ENCODE measurements at regions not wholly inside any gene's neighbourhood (a gene's known extent, or its start where the extent isn't known, plus 50 kb on each side); places are given as distances from the start of the nearest gene placed in this dataset.

- Histone ChIP-seq H3K27ac (ENCODE audit: low read length) (no peak overlapping the region), H3K4me2 (ENCODE audit: low read depth, low read length, poor library complexity, severe bottlenecking) (no peak overlapping the region), H3K4me1 (ENCODE audit: low read length) (no peaks in the 10 kb centered on the region), H3K36me3 (ENCODE audit: insufficient read depth, low read length) (no peaks in the 10 kb centered on the region), H3K27me3 (ENCODE audit: low read length) (no peaks in the 10 kb centered on the region), H3K4me3 (ENCODE audit: low read length) (no peak overlapping the region), H3K9me3 (ENCODE audit: low read length) (no peaks in the 10 kb centered on the region), H3K9ac (ENCODE audit: low read length) (no peak overlapping the region), H4K20me1 (ENCODE audit: insufficient read depth, low read depth, low read length) (no peaks in the 10 kb centered on the region), H2AFZ (ENCODE audit: low read length) (no peak overlapping the region), H3K9me2 (replicated peaks; ENCODE audit: insufficient read depth, low read length) (no peaks in the 10 kb centered on the region), H3K79me2 (ENCODE audit: low read length) (no peaks in the 10 kb centered on the region)
- no peak for DNase-seq
Measured at GRCh38 chr4:74610491-74610890, 165.6 kb downstream of the AREG start.

GRCh38 chr4:74612837-74613236, 167.9 kb downstream of the AREG start:
- H3K4me2 ChIP-seq (ENCODE audit: low read depth, low read length, poor library complexity, severe bottlenecking) = no peak overlapping the region
- no peak for DNase-seq
- H3K36me3 ChIP-seq (ENCODE audit: insufficient read depth, low read length) = no peaks in the 10 kb centered on the region
- H2AFZ ChIP-seq (ENCODE audit: low read length) = no peak overlapping the region
- H3K9ac ChIP-seq (ENCODE audit: low read length) = no peak overlapping the region
- H4K20me1 ChIP-seq (ENCODE audit: insufficient read depth, low read depth, low read length) = no peaks in the 10 kb centered on the region
- no peaks in the 10 kb centered on the region for H3K9me3 ChIP-seq (ENCODE audit: low read length)
- H3K4me1 ChIP-seq (ENCODE audit: low read length) = no peaks in the 10 kb centered on the region
- no peak overlapping the region for H3K4me3 ChIP-seq (ENCODE audit: low read length)
- no peak overlapping the region for H3K27ac ChIP-seq (ENCODE audit: low read length)
- H3K9me2 ChIP-seq (replicated peaks; ENCODE audit: insufficient read depth, low read length) = no peaks in the 10 kb centered on the region
- no peaks in the 10 kb centered on the region for H3K79me2 ChIP-seq (ENCODE audit: low read length)
- no peaks in the 10 kb centered on the region for H3K27me3 ChIP-seq (ENCODE audit: low read length)

GRCh38 chr4:74613266-74613665, 168.3 kb downstream of the AREG start:
- H2AFZ ChIP-seq (ENCODE audit: low read length) = no peak overlapping the region
- no peaks in the 10 kb centered on the region for H3K4me1 ChIP-seq (ENCODE audit: low read length)
- no peaks in the 10 kb centered on the region for H3K36me3 ChIP-seq (ENCODE audit: insufficient read depth, low read length)
- H3K9me3 ChIP-seq (ENCODE audit: low read length) = no peaks in the 10 kb centered on the region
- H3K27me3 ChIP-seq (ENCODE audit: low read length) = no peaks in the 10 kb centered on the region
- H3K9ac ChIP-seq (ENCODE audit: low read length) = no peak overlapping the region
- no peak for DNase-seq
- H3K79me2 ChIP-seq (ENCODE audit: low read length) = no peaks in the 10 kb centered on the region
- no peaks in the 10 kb centered on the region for H4K20me1 ChIP-seq (ENCODE audit: insufficient read depth, low read depth, low read length)
- no peak overlapping the region for H3K4me3 ChIP-seq (ENCODE audit: low read length)
- H3K4me2 ChIP-seq (ENCODE audit: low read depth, low read length, poor library complexity, severe bottlenecking) = no peak overlapping the region
- H3K9me2 ChIP-seq (replicated peaks; ENCODE audit: insufficient read depth, low read length) = no peaks in the 10 kb centered on the region
- no peak overlapping the region for H3K27ac ChIP-seq (ENCODE audit: low read length)

GRCh38 chr4:74615411-74615810, 170.5 kb downstream of the AREG start:
- Histone ChIP-seq H3K4me2 (ENCODE audit: low read depth, low read length, poor library complexity, severe bottlenecking) (no peak overlapping the region), H3K79me2 (ENCODE audit: low read length) (no peaks in the 10 kb centered on the region), H3K4me1 (ENCODE audit: low read length) (no peaks in the 10 kb centered on the region), H3K9ac (ENCODE audit: low read length) (no peak overlapping the region), H3K9me3 (ENCODE audit: low read length) (no peaks in the 10 kb centered on the region), H3K27ac (ENCODE audit: low read length) (no peak overlapping the region), H3K27me3 (ENCODE audit: low read length) (no peaks in the 10 kb centered on the region), H4K20me1 (ENCODE audit: insufficient read depth, low read depth, low read length) (no peaks in the 10 kb centered on the region), H3K9me2 (replicated peaks; ENCODE audit: insufficient read depth, low read length) (no peaks in the 10 kb centered on the region), H3K4me3 (ENCODE audit: low read length) (no peak overlapping the region), H2AFZ (ENCODE audit: low read length) (no peak overlapping the region), H3K36me3 (ENCODE audit: insufficient read depth, low read length) (no peaks in the 10 kb centered on the region)
- no peak for DNase-seq

- DNase-seq = no peak
- Histone ChIP-seq H2AFZ (ENCODE audit: low read length) (no peak overlapping the region), H3K9me2 (replicated peaks; ENCODE audit: insufficient read depth, low read length) (no peaks in the 10 kb centered on the region), H3K27ac (ENCODE audit: low read length) (no peak overlapping the region), H3K4me1 (ENCODE audit: low read length) (no peaks in the 10 kb centered on the region), H3K36me3 (ENCODE audit: insufficient read depth, low read length) (no peaks in the 10 kb centered on the region), H4K20me1 (ENCODE audit: insufficient read depth, low read depth, low read length) (no peaks in the 10 kb centered on the region), H3K9me3 (ENCODE audit: low read length) (no peaks in the 10 kb centered on the region), H3K4me2 (ENCODE audit: low read depth, low read length, poor library complexity, severe bottlenecking) (no peak overlapping the region), H3K79me2 (ENCODE audit: low read length) (no peaks in the 10 kb centered on the region), H3K27me3 (ENCODE audit: low read length) (no peaks in the 10 kb centered on the region), H3K4me3 (ENCODE audit: low read length) (no peak overlapping the region), H3K9ac (ENCODE audit: low read length) (no peak overlapping the region)
Measured at GRCh38 chr4:74618166-74618565, 173.2 kb downstream of the AREG start.

GRCh38 chr4:74618659-74619058, 173.7 kb downstream of the AREG start:
- Histone ChIP-seq H3K79me2 (ENCODE audit: low read length) (no peaks in the 10 kb centered on the region), H3K9ac (ENCODE audit: low read length) (no peak overlapping the region), H3K4me1 (ENCODE audit: low read length) (no peaks in the 10 kb centered on the region), H3K9me3 (ENCODE audit: low read length) (no peaks in the 10 kb centered on the region), H2AFZ (ENCODE audit: low read length) (no peak overlapping the region), H3K9me2 (replicated peaks; ENCODE audit: insufficient read depth, low read length) (no peaks in the 10 kb centered on the region), H3K27ac (ENCODE audit: low read length) (no peak overlapping the region), H3K27me3 (ENCODE audit: low read length) (no peaks in the 10 kb centered on the region), H3K4me2 (ENCODE audit: low read depth, low read length, poor library complexity, severe bottlenecking) (no peak overlapping the region), H3K4me3 (ENCODE audit: low read length) (no peak overlapping the region), H4K20me1 (ENCODE audit: insufficient read depth, low read depth, low read length) (no peaks in the 10 kb centered on the region), H3K36me3 (ENCODE audit: insufficient read depth, low read length) (no peaks in the 10 kb centered on the region)
- DNase-seq = no peak

- no peak overlapping the region for H2AFZ ChIP-seq (ENCODE audit: low read length)
- H3K27me3 ChIP-seq (ENCODE audit: low read length) = no peaks in the 10 kb centered on the region
- no peaks in the 10 kb centered on the region for H3K79me2 ChIP-seq (ENCODE audit: low read length)
- no peaks in the 10 kb centered on the region for H4K20me1 ChIP-seq (ENCODE audit: insufficient read depth, low read depth, low read length)
- no peak overlapping the region for H3K9ac ChIP-seq (ENCODE audit: low read length)
- no peaks in the 10 kb centered on the region for H3K9me2 ChIP-seq (replicated peaks; ENCODE audit: insufficient read depth, low read length)
- H3K36me3 ChIP-seq (ENCODE audit: insufficient read depth, low read length) = no peaks in the 10 kb centered on the region
- H3K4me2 ChIP-seq (ENCODE audit: low read depth, low read length, poor library complexity, severe bottlenecking) = no peak overlapping the region
- H3K4me3 ChIP-seq (ENCODE audit: low read length) = no peak overlapping the region
- no peaks in the 10 kb centered on the region for H3K9me3 ChIP-seq (ENCODE audit: low read length)
- no peak for DNase-seq
- H3K4me1 ChIP-seq (ENCODE audit: low read length) = no peaks in the 10 kb centered on the region
- H3K27ac ChIP-seq (ENCODE audit: low read length) = no peak overlapping the region
Measured at GRCh38 chr4:74619931-74620702, 174.2 kb downstream of the BTC start.

GRCh38 chr4:74621616-74622015, 172.7 kb downstream of the BTC start:
- no peaks in the 10 kb centered on the region for H3K79me2 ChIP-seq (ENCODE audit: low read length)
- H3K9me2 ChIP-seq (replicated peaks; ENCODE audit: insufficient read depth, low read length) = no peaks in the 10 kb centered on the region
- H3K27me3 ChIP-seq (ENCODE audit: low read length) = no peaks in the 10 kb centered on the region
- no peak overlapping the region for H2AFZ ChIP-seq (ENCODE audit: low read length)
- H3K27ac ChIP-seq (ENCODE audit: low read length) = no peak overlapping the region
- no peaks in the 10 kb centered on the region for H3K4me1 ChIP-seq (ENCODE audit: low read length)
- DNase-seq = no peak
- H3K9me3 ChIP-seq (ENCODE audit: low read length) = no peaks in the 10 kb centered on the region
- no peaks in the 10 kb centered on the region for H3K36me3 ChIP-seq (ENCODE audit: insufficient read depth, low read length)
- no peak overlapping the region for H3K4me2 ChIP-seq (ENCODE audit: low read depth, low read length, poor library complexity, severe bottlenecking)
- no peak overlapping the region for H3K9ac ChIP-seq (ENCODE audit: low read length)
- H3K4me3 ChIP-seq (ENCODE audit: low read length) = no peak overlapping the region
- no peaks in the 10 kb centered on the region for H4K20me1 ChIP-seq (ENCODE audit: insufficient read depth, low read depth, low read length)

Data from Karpas-422 (cell line).